ENCODE measurements at regions not wholly inside any gene's neighbourhood (a gene's known extent, or its start where the extent isn't known, plus 50 kb on each side); places are given as distances from the start of the nearest gene placed in this dataset.

- DNase-seq, result no peak
Observed at GRCh38 chr2:107322416-107322815, 436.4 kb upstream of the ST6GAL2 start.

GRCh38 chr2:107323946-107324565 lies 438.1 kb upstream of the ST6GAL2 start:
- no peak for DNase-seq

GRCh38 chr2:107325981-107326786 lies 440.2 kb upstream of the ST6GAL2 start:
- DNase-seq, result no peak

- DNase-seq, result no peak
Observed at GRCh38 chr2:107334306-107334705, 448.3 kb upstream of the ST6GAL2 start.

GRCh38 chr2:107336526-107336925 lies 450.6 kb upstream of the ST6GAL2 start:
- no peak for DNase-seq

GRCh38 chr2:107337209-107337898 lies 451.4 kb upstream of the ST6GAL2 start:
- no peak for DNase-seq

- no peak for DNase-seq
Observed at GRCh38 chr2:107338059-107338458, 452.1 kb upstream of the ST6GAL2 start.

GRCh38 chr2:107338571-107338970 lies 452.6 kb upstream of the ST6GAL2 start:
- no peak for DNase-seq

- no peak for DNase-seq
Observed at GRCh38 chr2:107340955-107341354, 455.0 kb upstream of the ST6GAL2 start.

GRCh38 chr2:107349329-107349728 lies 463.4 kb upstream of the ST6GAL2 start:
- no peak for DNase-seq

GRCh38 chr2:107354175-107354574 lies 468.2 kb upstream of the ST6GAL2 start:
- DNase-seq, result no peak

- DNase-seq, result no peak
Observed at GRCh38 chr2:107358362-107358761, 468.3 kb upstream of the RGPD4 start.

GRCh38 chr2:107359021-107359420 lies 467.7 kb upstream of the RGPD4 start:
- no peak for DNase-seq

GRCh38 chr2:107361751-107362381 lies 464.8 kb upstream of the RGPD4 start:
- no peak for DNase-seq

- DNase-seq, result no peak
Observed at GRCh38 chr2:107362993-107363392, 463.7 kb upstream of the RGPD4 start.

- no peak for DNase-seq
Observed at GRCh38 chr2:107363806-107364205, 462.9 kb upstream of the RGPD4 start.

GRCh38 chr2:107364361-107364950 lies 462.2 kb upstream of the RGPD4 start:
- no peak for DNase-seq

- DNase-seq, result no peak
Observed at GRCh38 chr2:107374249-107374648, 452.4 kb upstream of the RGPD4 start.

- DNase-seq, result no peak
Observed at GRCh38 chr2:107376909-107377308, 449.8 kb upstream of the RGPD4 start.

GRCh38 chr2:107380912-107381311 lies 445.8 kb upstream of the RGPD4 start:
- no peak for DNase-seq

- no peak for DNase-seq
Observed at GRCh38 chr2:107383691-107384090, 443.0 kb upstream of the RGPD4 start.

- DNase-seq, result no peak
Observed at GRCh38 chr2:107384422-107384821, 442.3 kb upstream of the RGPD4 start.

GRCh38 chr2:107385921-107386320 lies 440.8 kb upstream of the RGPD4 start:
- no peak for DNase-seq

Data from CD4-positive, alpha-beta T cell treated with Interleukin-12 subunit alpha and Interleukin-12 subunit beta, for 1 hour (primary cell).